ENCODE measurements at regions not wholly inside any gene's neighbourhood (a gene's known extent, or its start where the extent isn't known, plus 50 kb on each side); places are given as distances from the start of the nearest gene placed in this dataset.

- Histone ChIP-seq H3K4me1 (peaks cover 0 to 9% (median 0%) of the 10 kb centered on the region in 3 donors), H3K9me3 (no peaks in the 10 kb centered on the region), H3K27me3 (no peaks in the 10 kb centered on the region), H3K4me3 (no peak overlapping the region), H3K36me3 (no peaks in the 10 kb centered on the region), H3K27ac (no peak overlapping the region)
- no peak for ATAC-seq
- WGBS, 2 donors (ENCODE audit: low coverage in 1 of 2) = 71 to 87% methylated on average over 5 of the region's 5 CpGs
- TF ChIP-seq CTCF (IDR thresholded peaks at IDR 0.05) = no peak
- no peak for TF ChIP-seq POLR2A (IDR thresholded peaks at IDR 0.05)
- TF ChIP-seq POLR2AphosphoS5 (IDR thresholded peaks at IDR 0.05) = no peak
- no peak for TF ChIP-seq EP300 (IDR thresholded peaks at IDR 0.05)
Measured at GRCh38 chr5:58135571-58136335, 324.1 kb downstream of the PLK2 start.

GRCh38 chr5:58133631-58134296 lies 326.1 kb downstream of the PLK2 start:
- Histone ChIP-seq H3K27ac (no peak overlapping the region), H3K4me1 (peaks cover 0 to 9% (median 0%) of the 10 kb centered on the region in 3 donors), H3K36me3 (no peaks in the 10 kb centered on the region), H3K9me3 (no peaks in the 10 kb centered on the region), H3K27me3 (no peaks in the 10 kb centered on the region), H3K4me3 (no peak overlapping the region)
- no peak for ATAC-seq
- no peak for TF ChIP-seq EP300 (IDR thresholded peaks at IDR 0.05)
- TF ChIP-seq CTCF (IDR thresholded peaks at IDR 0.05) = no peak
- TF ChIP-seq POLR2A (IDR thresholded peaks at IDR 0.05) = no peak
- TF ChIP-seq POLR2AphosphoS5 (IDR thresholded peaks at IDR 0.05) = no peak
- 12 to 13% methylated on average over 5 of the region's 5 CpGs for WGBS, 2 donors (ENCODE audit: low coverage in 1 of 2)

GRCh38 chr5:58133216-58133615 lies 326.7 kb downstream of the PLK2 start:
- Histone ChIP-seq H3K27ac (no peak overlapping the region), H3K4me1 (peaks cover 0 to 9% (median 0%) of the 10 kb centered on the region in 3 donors), H3K4me3 (no peak overlapping the region), H3K9me3 (no peaks in the 10 kb centered on the region), H3K27me3 (no peaks in the 10 kb centered on the region), H3K36me3 (no peaks in the 10 kb centered on the region)
- ATAC-seq = no peak
- 53 to 63% methylated on average over 7 of the region's 7 CpGs for WGBS, 2 donors (ENCODE audit: low coverage in 1 of 2)
- TF ChIP-seq POLR2A (IDR thresholded peaks at IDR 0.05) (no peak), POLR2AphosphoS5 (IDR thresholded peaks at IDR 0.05) (no peak), CTCF (IDR thresholded peaks at IDR 0.05) (no peak), EP300 (IDR thresholded peaks at IDR 0.05) (no peak)

GRCh38 chr5:58127255-58128220 lies 332.3 kb downstream of the PLK2 start:
- H3K9me3 ChIP-seq = no peaks in the 10 kb centered on the region
- H3K36me3 ChIP-seq = no peaks in the 10 kb centered on the region
- no peaks in the 10 kb centered on the region for H3K4me1 ChIP-seq
- ATAC-seq = no peak
- H3K27me3 ChIP-seq = no peaks in the 10 kb centered on the region
- H3K4me3 ChIP-seq = no peak overlapping the region
- TF ChIP-seq CTCF (IDR thresholded peaks at IDR 0.05) (no peak), POLR2AphosphoS5 (IDR thresholded peaks at IDR 0.05) (no peak), EP300 (IDR thresholded peaks at IDR 0.05) (no peak), POLR2A (IDR thresholded peaks at IDR 0.05) (no peak)
- H3K27ac ChIP-seq = no peak overlapping the region
- WGBS, 2 donors (ENCODE audit: low coverage in 1 of 2) = 64 to 66% methylated on average over 7 to 11 of the region's 11 CpGs
